ENCODE measurements at regions not wholly inside any gene's neighbourhood (a gene's known extent, or its start where the extent isn't known, plus 50 kb on each side); places are given as distances from the start of the nearest gene placed in this dataset.

GRCh38 chr16:9511389-9511788 lies 419.9 kb downstream of the HAPSTR1 start:
- no peak for TF ChIP-seq CTCF (conservative IDR thresholded peaks at IDR 0.05; ENCODE audit: low read depth, low read length)
- no peak for DNase-seq (ENCODE audit: low read depth)

DNA sequence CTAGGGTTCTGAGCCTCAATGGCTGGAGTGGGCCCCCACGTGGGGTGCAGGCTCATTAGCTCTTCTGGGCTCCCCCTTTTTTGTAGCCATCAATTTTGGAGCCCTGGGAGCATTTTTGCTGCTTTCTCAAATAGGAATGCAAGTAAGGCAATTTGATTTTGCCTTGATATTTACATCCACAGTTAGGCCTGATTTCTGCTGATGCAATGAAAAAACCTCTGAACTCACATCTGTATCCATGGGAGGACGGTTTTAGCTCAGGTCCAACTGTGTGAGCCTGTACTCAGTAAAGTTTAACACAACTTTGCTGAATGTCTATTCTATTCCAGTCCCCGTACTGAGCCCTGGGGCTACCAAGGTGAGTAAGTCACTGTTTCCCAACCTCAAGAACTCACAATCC lies 425.0 kb downstream of the HAPSTR1 start:
- TF ChIP-seq CTCF (conservative IDR thresholded peaks at IDR 0.05; ENCODE audit: low read depth, low read length) = no peak
- no peak for DNase-seq (ENCODE audit: low read depth)
- H3K4me3 ChIP-seq (ENCODE audit: low read depth, low read length) = no peak overlapping the region

More at GRCh38 chr16:9511389-9511788, 419.9 kb downstream of the HAPSTR1 start:
- H3K4me3 ChIP-seq (ENCODE audit: low read depth, low read length) = no peak overlapping the region

DNA sequence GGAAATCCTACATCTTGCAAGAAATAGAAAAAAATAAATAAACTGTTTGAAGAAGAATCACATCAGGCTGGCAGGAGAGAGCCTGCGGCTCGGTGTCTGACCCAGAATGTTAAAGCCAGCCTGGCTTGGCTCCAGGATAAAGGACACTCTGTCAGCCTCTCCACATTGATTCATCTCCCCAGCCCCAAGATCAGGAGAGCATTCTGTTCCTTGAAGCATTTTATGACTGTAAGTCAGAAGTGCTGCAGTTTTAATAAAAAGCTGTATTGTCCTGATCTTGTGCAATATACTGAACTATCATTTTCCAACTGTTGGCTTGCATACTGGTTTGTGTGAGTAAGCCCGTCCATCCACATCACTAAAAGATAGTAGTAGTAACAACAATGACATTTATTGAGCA lies 426.6 kb downstream of the HAPSTR1 start:
- DNase-seq (ENCODE audit: low read depth) = no peak
- H3K4me3 ChIP-seq (ENCODE audit: low read depth, low read length) = no peak overlapping the region
- TF ChIP-seq CTCF (conservative IDR thresholded peaks at IDR 0.05; ENCODE audit: low read depth, low read length) = no peak

DNA sequence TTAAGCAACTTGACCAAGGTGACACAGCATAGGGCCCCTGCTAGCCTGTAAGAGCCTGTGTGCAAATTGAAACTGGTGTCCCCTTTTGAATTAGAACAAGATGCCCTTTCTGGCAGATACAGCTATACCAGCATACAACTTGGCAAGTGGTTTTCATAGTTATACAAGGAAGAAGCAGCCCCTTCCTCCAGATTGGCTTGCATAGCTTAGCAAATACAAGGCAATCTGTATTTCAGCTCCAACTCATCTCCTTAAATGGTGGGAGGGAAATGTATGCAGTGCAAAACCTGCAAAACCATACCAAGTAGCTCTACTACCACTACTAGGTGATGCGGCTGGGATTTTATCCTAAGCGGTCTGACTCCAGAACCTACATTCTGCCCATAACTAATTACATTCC lies 427.1 kb downstream of the HAPSTR1 start:
- no peak overlapping the region for H3K4me3 ChIP-seq (ENCODE audit: low read depth, low read length)
- no peak for DNase-seq (ENCODE audit: low read depth)
- no peak for TF ChIP-seq CTCF (conservative IDR thresholded peaks at IDR 0.05; ENCODE audit: low read depth, low read length)

GRCh38 chr16:9521749-9522370 lies 430.4 kb downstream of the HAPSTR1 start:
- no peak for DNase-seq (ENCODE audit: low read depth)
- H3K4me3 ChIP-seq (ENCODE audit: low read depth, low read length) = no peak overlapping the region
- TF ChIP-seq CTCF (conservative IDR thresholded peaks at IDR 0.05; ENCODE audit: low read depth, low read length) = no peak

- DNase-seq (ENCODE audit: low read depth) = no peak
- TF ChIP-seq CTCF (conservative IDR thresholded peaks at IDR 0.05; ENCODE audit: low read depth, low read length) = no peak
- H3K4me3 ChIP-seq (ENCODE audit: low read depth, low read length) = no peak overlapping the region
Measured at GRCh38 chr16:9522614-9523013, 431.2 kb downstream of the HAPSTR1 start.

DNA sequence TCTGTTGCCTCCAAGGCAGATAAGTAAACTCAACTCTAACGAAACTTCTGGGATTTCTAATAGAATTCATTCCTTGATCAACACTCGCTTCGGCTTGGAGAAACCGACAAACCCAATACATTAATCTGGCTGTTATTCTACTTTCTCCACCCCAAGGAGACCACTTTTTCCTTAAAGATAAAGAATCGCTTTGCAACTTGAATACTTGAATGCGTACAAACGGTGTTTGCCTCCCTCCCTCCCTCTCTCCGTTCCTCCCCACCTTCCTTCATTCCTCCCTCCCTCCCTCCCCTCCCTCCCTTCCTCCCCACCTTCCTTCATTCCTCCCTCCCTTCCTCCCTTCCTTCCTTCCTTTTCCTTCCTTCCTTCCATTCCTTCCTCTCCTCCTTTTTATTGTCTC lies 432.6 kb downstream of the HAPSTR1 start:
- DNase-seq (ENCODE audit: low read depth) = no peak
- H3K4me3 ChIP-seq (ENCODE audit: low read depth, low read length) = no peak overlapping the region
- TF ChIP-seq CTCF (conservative IDR thresholded peaks at IDR 0.05; ENCODE audit: low read depth, low read length) = no peak

Measured in choroid plexus epithelial cell (primary cell).